ENCODE measurements at regions not wholly inside any gene's neighbourhood (a gene's known extent, or its start where the extent isn't known, plus 50 kb on each side); places are given as distances from the start of the nearest gene placed in this dataset.

DNA sequence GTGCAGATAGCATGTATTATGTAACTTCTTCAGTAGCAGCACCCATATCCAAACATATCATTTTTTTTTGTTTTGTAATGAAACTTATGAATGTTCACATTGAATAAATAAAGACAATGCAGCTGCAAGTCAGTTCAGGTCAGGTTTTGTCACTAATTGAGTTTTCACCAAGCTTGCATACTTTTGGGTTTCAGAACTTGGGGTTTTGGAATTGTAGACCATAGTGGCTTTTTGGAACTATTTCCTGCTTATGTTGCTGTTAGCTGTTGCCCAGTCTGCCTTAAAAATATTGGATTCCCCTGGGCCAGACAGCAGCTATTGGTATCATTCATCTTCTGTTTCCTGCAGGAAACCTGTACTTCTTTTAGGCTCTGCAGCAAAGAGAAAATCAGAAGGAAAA is 113.4 kb upstream of the LIMCH1 start:
- Histone ChIP-seq H3K36me3 (no peaks in the 10 kb centered on the region), H3K27ac (replicated peaks in 1 of 4) (peak overlapping the region; percentile 0 to 37 (median 4)), H3K9me3 (no peaks in the 10 kb centered on the region), H3K4me3 (no peak overlapping the region), H3K4me1 (peaks cover 43 to 75% (median 66%) of the 10 kb centered on the region in 4 donors), H3K27me3 (no peaks in the 10 kb centered on the region)
- no peak for TF ChIP-seq POLR2A (IDR thresholded peaks at IDR 0.05; ENCODE audit: low read depth)
- intact Hi-C loops (cut with DNase I) = no loop called here
- no peak for DNase-seq (ENCODE audit: extremely low spot score)

GRCh38 chr4:41425650-41426049 is 112.3 kb upstream of the LIMCH1 start:
- Histone ChIP-seq H3K27me3 (no peaks in the 10 kb centered on the region), H3K4me1 (peaks cover 47 to 77% (median 68%) of the 10 kb centered on the region in 4 donors), H3K4me3 (no peak overlapping the region), H3K27ac (replicated peaks in 1 of 4) (peak overlapping the region in 3 of 4 donors; percentile 0 to 16 (median 1)), H3K36me3 (no peaks in the 10 kb centered on the region), H3K9me3 (no peaks in the 10 kb centered on the region)
- no peak for DNase-seq (ENCODE audit: extremely low spot score)
- TF ChIP-seq EP300 (IDR thresholded peaks at IDR 0.05) (no peak), POLR2AphosphoS5 (IDR thresholded peaks at IDR 0.05) (no peak), POLR2A (IDR thresholded peaks at IDR 0.05; ENCODE audit: low read depth) (no peak)
- TF ChIP-seq, protein P1, sequence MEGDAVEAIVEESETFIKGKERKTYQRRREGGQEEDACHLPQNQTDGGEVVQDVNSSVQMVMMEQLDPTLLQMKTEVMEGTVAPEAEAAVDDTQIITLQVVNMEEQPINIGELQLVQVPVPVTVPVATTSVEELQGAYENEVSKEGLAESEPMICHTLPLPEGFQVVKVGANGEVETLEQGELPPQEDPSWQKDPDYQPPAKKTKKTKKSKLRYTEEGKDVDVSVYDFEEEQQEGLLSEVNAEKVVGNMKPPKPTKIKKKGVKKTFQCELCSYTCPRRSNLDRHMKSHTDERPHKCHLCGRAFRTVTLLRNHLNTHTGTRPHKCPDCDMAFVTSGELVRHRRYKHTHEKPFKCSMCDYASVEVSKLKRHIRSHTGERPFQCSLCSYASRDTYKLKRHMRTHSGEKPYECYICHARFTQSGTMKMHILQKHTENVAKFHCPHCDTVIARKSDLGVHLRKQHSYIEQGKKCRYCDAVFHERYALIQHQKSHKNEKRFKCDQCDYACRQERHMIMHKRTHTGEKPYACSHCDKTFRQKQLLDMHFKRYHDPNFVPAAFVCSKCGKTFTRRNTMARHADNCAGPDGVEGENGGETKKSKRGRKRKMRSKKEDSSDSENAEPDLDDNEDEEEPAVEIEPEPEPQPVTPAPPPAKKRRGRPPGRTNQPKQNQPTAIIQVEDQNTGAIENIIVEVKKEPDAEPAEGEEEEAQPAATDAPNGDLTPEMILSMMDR (IDR thresholded peaks at IDR 0.05) = no peak
- WGBS = 83% methylated on average over 1 of the region's 1 CpG
- intact Hi-C loops (cut with DNase I) = loop anchor here (5.0 kb wide), 1 partner anchor 63 kb away; no protein-coding TSS in a partner anchor

DNA sequence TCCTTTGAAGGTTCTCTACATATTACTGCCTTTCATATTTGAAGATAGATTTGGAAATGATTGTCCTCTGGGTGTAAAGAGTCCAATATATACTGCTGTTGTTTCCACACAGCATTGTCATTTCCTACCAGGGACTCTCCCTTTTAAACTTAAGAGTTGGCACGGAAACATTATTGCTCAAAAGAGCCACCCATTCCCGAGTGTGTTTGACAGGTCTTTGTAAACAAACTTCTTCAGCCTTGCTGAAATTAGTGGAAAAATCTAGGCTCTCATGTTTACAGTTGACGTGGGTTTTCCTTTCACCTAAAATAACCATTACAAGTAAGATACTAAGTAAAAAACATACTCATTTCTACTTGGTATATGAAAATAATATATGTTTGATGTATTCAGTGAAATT is 111.4 kb upstream of the LIMCH1 start:
- 18% methylated on average over 3 of the region's 3 CpGs for WGBS
- Histone ChIP-seq H3K27me3 (no peaks in the 10 kb centered on the region), H3K36me3 (no peaks in the 10 kb centered on the region), H3K27ac (replicated peaks in 1 of 4) (peak overlapping the region; percentile 79 to 82 (median 80)), H3K9me3 (no peaks in the 10 kb centered on the region), H3K4me1 (peaks cover 56 to 80% (median 73%) of the 10 kb centered on the region in 4 donors), H3K4me3 (no peak overlapping the region)
- TF ChIP-seq POLR2AphosphoS5 (IDR thresholded peaks at IDR 0.05) (peak in 1 of 2 donors; percentile 64), EP300 (IDR thresholded peaks at IDR 0.05) (peak; percentile 54)
- TF ChIP-seq, protein P1 (IDR thresholded peaks at IDR 0.05) = no peak
- DNase-seq (ENCODE audit: extremely low spot score) = no peak
- intact Hi-C loops (cut with DNase I) = loop anchor here (5.0 kb wide), 1 partner anchor 64 kb away; no protein-coding TSS in a partner anchor

DNA sequence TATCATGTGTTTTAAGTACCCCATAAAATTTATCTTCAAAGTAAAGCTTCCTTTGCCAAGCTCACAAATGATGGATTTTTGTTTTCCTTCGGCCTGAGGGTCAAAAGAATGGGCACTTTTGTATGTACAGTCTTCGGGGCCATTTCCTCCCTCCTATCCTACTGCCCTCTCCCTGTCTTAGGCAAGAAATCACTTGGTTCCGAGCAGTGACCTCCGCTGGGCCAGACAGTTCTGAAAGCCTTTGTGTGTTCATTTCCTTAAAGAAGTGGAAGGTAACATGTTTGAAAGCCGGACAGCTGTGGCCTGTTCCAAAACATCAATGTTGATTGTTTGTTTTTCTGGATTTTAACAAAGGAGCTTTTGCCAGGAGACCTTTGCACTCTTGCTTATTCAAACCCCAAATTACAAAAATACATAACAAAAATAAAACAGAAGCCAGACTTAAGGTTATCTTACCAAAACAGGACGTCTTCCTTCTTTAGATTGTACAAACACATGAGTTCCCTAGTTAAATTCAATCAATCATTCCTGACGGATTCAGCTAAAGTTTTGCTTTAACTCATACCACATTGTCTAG is 110.6 kb upstream of the LIMCH1 start:
- H3K4me3 ChIP-seq = no peak overlapping the region
- 50% methylated on average over 7 of the region's 7 CpGs for WGBS
- DNase-seq (ENCODE audit: extremely low spot score) = no peak
- H3K27me3 ChIP-seq = no peaks in the 10 kb centered on the region
- TF ChIP-seq, protein P1 (IDR thresholded peaks at IDR 0.05) = no peak
- TF ChIP-seq POLR2A (IDR thresholded peaks at IDR 0.05; ENCODE audit: low read depth) = no peak
- TF ChIP-seq EP300 (IDR thresholded peaks at IDR 0.05) = no peak
- peak in 1 of 2 donors; percentile 22 for TF ChIP-seq POLR2AphosphoS5 (IDR thresholded peaks at IDR 0.05)
- no peaks in the 10 kb centered on the region for H3K9me3 ChIP-seq
- intact Hi-C loops (cut with DNase I) = loop anchor here (5.0 kb wide), 1 partner anchor 65 kb away; no protein-coding TSS in a partner anchor
- peak overlapping the region; percentile 79 to 82 (median 80) for H3K27ac ChIP-seq (replicated peaks in 1 of 4)
- no peaks in the 10 kb centered on the region for H3K36me3 ChIP-seq
- peaks cover 63 to 89% (median 82%) of the 10 kb centered on the region in 4 donors for H3K4me1 ChIP-seq

DNA sequence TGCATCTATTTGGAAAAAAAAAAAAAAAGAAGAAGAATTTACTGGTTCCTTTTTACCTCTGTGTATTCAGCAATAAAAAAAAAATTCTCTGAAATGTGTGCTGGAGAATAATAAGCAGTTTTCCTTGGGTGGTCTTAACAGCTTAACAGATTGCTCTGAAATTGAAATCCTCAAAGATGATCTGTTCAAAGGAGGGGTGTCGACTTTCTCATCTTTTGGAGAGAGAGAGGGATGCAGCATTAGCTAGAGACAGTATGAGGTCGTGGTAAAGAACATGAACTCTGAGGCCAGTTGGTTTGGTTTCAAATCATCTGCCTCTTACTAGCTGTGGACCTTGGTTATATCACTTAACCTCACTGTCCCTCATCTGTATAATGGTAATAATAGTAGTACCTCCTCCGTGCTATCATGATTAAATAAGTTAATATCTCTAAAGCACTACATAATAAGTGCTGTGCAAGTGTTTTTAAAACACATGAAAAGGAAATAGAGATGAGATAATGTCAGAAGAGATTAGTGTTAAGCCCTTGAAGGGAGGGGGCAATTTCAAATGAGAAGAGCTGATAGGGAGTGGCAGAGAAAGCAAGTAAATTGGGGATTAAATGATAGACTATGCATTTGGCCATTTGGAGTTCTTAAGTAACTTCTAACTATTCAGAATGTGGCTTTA is 109.9 kb upstream of the LIMCH1 start:
- Histone ChIP-seq H3K4me1 (peaks cover 69 to 96% (median 89%) of the 10 kb centered on the region in 4 donors), H3K27me3 (no peaks in the 10 kb centered on the region), H3K27ac (replicated peaks in 1 of 4) (peak overlapping the region; percentile 79 to 82 (median 80)), H3K9me3 (no peaks in the 10 kb centered on the region), H3K36me3 (no peaks in the 10 kb centered on the region), H3K4me3 (peak overlapping the region in 1 of 4 donors; percentile 1)
- 64% methylated on average over 3 of the region's 3 CpGs for WGBS
- intact Hi-C loops (cut with DNase I) = loop anchor here (5.0 kb wide), 1 partner anchor 66 kb away; no protein-coding TSS in a partner anchor
- no peak for DNase-seq (ENCODE audit: extremely low spot score)
- TF ChIP-seq POLR2AphosphoS5 (IDR thresholded peaks at IDR 0.05) (no peak), POLR2A (IDR thresholded peaks at IDR 0.05; ENCODE audit: low read depth) (no peak), EP300 (IDR thresholded peaks at IDR 0.05) (no peak)
- TF ChIP-seq, protein P1 (IDR thresholded peaks at IDR 0.05) = no peak

All from esophagus muscularis mucosa (tissue), 4 donors.